GM04504 (cell line): ENCODE measurements at regions not wholly inside any gene's neighbourhood (a gene's known extent, or its start where the extent isn't known, plus 50 kb on each side); places are given as distances from the start of the nearest gene placed in this dataset.
"Not testable (repeated sequence)": the region's sequence is repeated elsewhere in the genome, so short reads cannot be mapped to it uniquely, and the experiment has no call there.

Experiments
- DNase-seq: peaks from one replicate; pipeline ENCODE4 v3.0.0-alpha.2; 2012; ENCODE audit warnings: low read depth

- DNase-seq = no peak
Observed at GRCh38 chr22:49457946-49458707, 369.5 kb downstream of the BRD1 start.

- DNase-seq = no peak
Observed at GRCh38 chr22:49457146-49457545, 370.5 kb downstream of the BRD1 start.

- no peak for DNase-seq
Observed at GRCh38 chr22:49455595-49455994, 372.1 kb downstream of the BRD1 start.

GRCh38 chr22:49454726-49455125 lies 372.9 kb downstream of the BRD1 start:
- DNase-seq = no peak

- DNase-seq = no peak
Observed at GRCh38 chr22:49453771-49454170, 373.9 kb downstream of the BRD1 start.

- not testable (repeated sequence) for DNase-seq
Observed at GRCh38 chr22:49453019-49453418, 374.7 kb downstream of the BRD1 start.

GRCh38 chr22:49452362-49452946 lies 375.2 kb downstream of the BRD1 start:
- DNase-seq = no peak

GRCh38 chr22:49451070-49451840 lies 376.4 kb downstream of the BRD1 start:
- no peak for DNase-seq

GRCh38 chr22:49450498-49450897 lies 377.2 kb downstream of the BRD1 start:
- no peak for DNase-seq

- no peak for DNase-seq
Observed at GRCh38 chr22:49449811-49450446, 377.7 kb downstream of the BRD1 start.

GRCh38 chr22:49449377-49449776 lies 378.3 kb downstream of the BRD1 start:
- no peak for DNase-seq

- no peak for DNase-seq
Observed at GRCh38 chr22:49448526-49448925, 379.1 kb downstream of the BRD1 start.

GRCh38 chr22:49447837-49448236 lies 379.8 kb downstream of the BRD1 start:
- DNase-seq = no peak

- DNase-seq = no peak
Observed at GRCh38 chr22:49446759-49447710, 380.6 kb downstream of the BRD1 start.

GRCh38 chr22:49446145-49446758 lies 381.4 kb downstream of the BRD1 start:
- DNase-seq = no peak

GRCh38 chr22:49444781-49445180 lies 382.9 kb downstream of the BRD1 start:
- no peak for DNase-seq

GRCh38 chr22:49440931-49441330 lies 386.7 kb downstream of the BRD1 start:
- no peak for DNase-seq

GRCh38 chr22:49439373-49439772 lies 388.3 kb downstream of the BRD1 start:
- DNase-seq = no peak

GRCh38 chr22:49437956-49438355 lies 389.7 kb downstream of the BRD1 start:
- no peak for DNase-seq

GRCh38 chr22:49437356-49437755 lies 390.3 kb downstream of the BRD1 start:
- DNase-seq = no peak

GRCh38 chr22:49436056-49436455 lies 391.6 kb downstream of the BRD1 start:
- DNase-seq = no peak
